Activated CD8-positive, alpha-beta T cell treated with anti-CD3 and anti-CD28 coated beads for 36 hours (primary cell): ENCODE measurements at regions not wholly inside any gene's neighbourhood (a gene's known extent, or its start where the extent isn't known, plus 50 kb on each side); places are given as distances from the start of the nearest gene placed in this dataset.

Source experiments
- ATAC-seq: fragments of 200-7000 bp; cut with Tn5 transposase; one replicate; pipeline ENCODE4 v1.10.0; 2021; ENCODE audit warnings: mild to moderate bottlenecking, moderate library complexity
- CTCF ChIA-PET: fragments of 350-600 bp; sonication (Branson Sonifier 250); formaldehyde crosslinking; loops from one replicate; lab custom pipeline; 2021; ENCODE audit warnings: antibody characterized with exemption; lab: Charles Lee
- POLR2A ChIA-PET: fragments of 350-600 bp; sonication (Branson Sonifier 250); formaldehyde crosslinking; loops from one replicate; lab custom pipeline; 2021; ENCODE audit warnings: antibody characterized with exemption; lab: Charles Lee
- DNase-seq: peaks from one replicate; pipeline ENCODE4 v3.0.0-alpha.2; 2020
- H3K27ac Mint-ChIP-seq: one replicate; pipeline ENCODE4 v1.8.0; 2021; ENCODE audit warnings: mild to moderate bottlenecking, mixed read lengths
- H3K27me3 Mint-ChIP-seq: one replicate; pipeline ENCODE4 v1.8.0; 2021; ENCODE audit warnings: mixed read lengths
- H3K36me3 Mint-ChIP-seq: one replicate; pipeline ENCODE4 v1.8.0; 2021; ENCODE audit warnings: low read depth, mixed read lengths
- H3K4me1 Mint-ChIP-seq: one replicate; pipeline ENCODE4 v1.8.0; 2021; ENCODE audit warnings: low read depth, mixed read lengths
- H3K4me3 Mint-ChIP-seq: one replicate; pipeline ENCODE4 v1.8.0; 2021; ENCODE audit warnings: mild to moderate bottlenecking, moderate library complexity, mixed read lengths
- H3K9me3 Mint-ChIP-seq: one replicate; pipeline ENCODE4 v1.8.0; 2021; ENCODE audit warnings: mixed read lengths
- CTCF ChIP-seq: fragments of 200-600 bp; IDR thresholded peaks from one replicate; pipeline ENCODE4 v1.8.0; 2022; ENCODE audit warnings: antibody characterized with exemption, mild to moderate bottlenecking
- intact Hi-C: fragments of 100-400 bp; cut with micrococcal nuclease; formaldehyde crosslinking; loops from one replicate; pipeline ENCODE4 v1.10.0; 2022

GRCh38 chr1:29392036-29392435 is 155.7 kb downstream of the PTPRU start:
- CTCF ChIA-PET, result no interaction called here

DNA sequence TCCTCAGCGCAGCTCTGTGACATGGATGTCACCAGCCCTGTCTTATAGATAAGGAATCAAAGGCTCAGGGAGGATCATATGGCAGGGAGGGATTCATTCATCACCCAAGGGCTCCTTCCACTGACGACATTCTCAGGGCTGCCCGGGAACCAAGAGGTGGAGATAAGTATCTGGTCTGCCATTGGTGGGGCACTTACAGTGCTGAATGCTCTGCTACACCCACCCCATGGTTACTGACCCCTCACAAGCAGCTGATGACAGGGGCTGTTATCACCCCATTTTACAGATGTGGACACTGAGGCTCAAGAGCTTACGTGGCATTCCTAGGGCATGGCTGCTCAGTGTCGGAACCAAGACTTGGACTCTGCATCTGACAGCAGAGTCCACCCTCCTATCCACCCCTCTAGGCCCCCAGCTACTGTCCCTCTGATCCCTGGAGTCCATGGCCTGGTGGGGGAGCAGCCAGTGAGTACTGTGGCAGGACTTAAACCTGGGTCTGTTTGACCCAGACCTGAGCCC is 155.1 kb downstream of the PTPRU start:
- ChIA-PET CTCF (no interaction called here), POLR2A (no interaction called here)
- peaks cover 25% of the 10 kb centered on the region for H3K27me3 Mint-ChIP-seq
- H3K4me1 Mint-ChIP-seq, result no peaks in the 10 kb centered on the region
- intact Hi-C loops, result no loop called here
- H3K4me3 Mint-ChIP-seq, result no peak overlapping the region
- no peak for ATAC-seq
- TF ChIP-seq CTCF, result no peak
- no peak overlapping the region for H3K27ac Mint-ChIP-seq
- no peak for DNase-seq
- H3K9me3 Mint-ChIP-seq, result no peaks in the 10 kb centered on the region
- H3K36me3 Mint-ChIP-seq, result no peaks in the 10 kb centered on the region

More at GRCh38 chr1:29392036-29392435, 155.7 kb downstream of the PTPRU start:
- Mint-ChIP-seq H3K4me3 (no peak overlapping the region), H3K4me1 (no peaks in the 10 kb centered on the region), H3K27ac (no peak overlapping the region), H3K36me3 (no peaks in the 10 kb centered on the region), H3K9me3 (no peaks in the 10 kb centered on the region), H3K27me3 (peaks cover 25% of the 10 kb centered on the region)
- ATAC-seq (no peak), DNase-seq (no peak)
- POLR2A ChIA-PET, result no interaction called here
- intact Hi-C loops, result no loop called here
- no peak for TF ChIP-seq CTCF

DNA sequence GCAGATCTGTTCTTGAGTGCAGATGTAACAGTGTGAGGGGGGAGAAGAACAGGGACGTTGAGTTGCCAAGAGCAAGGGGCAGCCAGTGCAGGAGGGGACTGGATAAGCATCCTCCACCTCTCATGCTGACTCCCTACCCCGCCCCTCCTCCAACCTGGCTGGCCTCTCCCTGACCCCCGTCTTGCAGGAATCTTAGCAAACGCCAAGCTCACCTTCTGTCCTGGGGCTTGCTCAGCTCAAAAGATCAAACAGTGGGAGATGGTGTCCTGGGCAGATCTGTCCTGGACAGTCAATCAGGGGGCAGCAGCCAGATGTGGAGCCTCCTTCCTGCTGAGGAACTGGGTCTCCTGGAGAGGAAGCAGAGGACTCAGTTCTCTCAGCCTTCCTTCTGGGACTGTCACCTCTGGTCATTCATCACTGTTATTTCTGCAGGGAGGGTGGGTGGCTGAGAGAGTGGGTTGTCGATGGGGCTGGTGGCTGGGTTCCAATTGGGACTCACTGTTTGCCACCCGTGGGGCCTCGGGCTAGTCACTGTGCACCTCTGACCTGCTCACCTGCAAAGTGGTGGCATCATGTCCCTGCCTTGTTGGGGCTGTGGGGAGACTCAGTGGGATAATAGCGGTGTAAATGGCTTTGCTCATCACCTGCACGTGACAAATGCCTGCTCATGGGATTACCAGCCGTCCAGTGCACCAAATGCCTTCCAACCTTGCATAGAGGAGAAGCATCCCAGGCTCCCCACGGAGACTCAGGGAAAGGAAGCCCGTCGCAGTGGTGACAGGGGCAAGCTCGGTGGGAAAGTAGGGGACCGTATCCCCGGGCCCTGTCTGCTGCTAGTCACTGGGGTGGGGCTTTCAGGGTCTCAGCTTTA is 154.4 kb downstream of the PTPRU start:
- no peak for ATAC-seq
- H3K4me1 Mint-ChIP-seq, result no peaks in the 10 kb centered on the region
- no peak for TF ChIP-seq CTCF
- ChIA-PET CTCF (no interaction called here), POLR2A (no interaction called here)
- intact Hi-C loops, result no loop called here
- no peak overlapping the region for H3K4me3 Mint-ChIP-seq
- no peak overlapping the region for H3K27ac Mint-ChIP-seq
- DNase-seq, result no peak
- H3K9me3 Mint-ChIP-seq, result no peaks in the 10 kb centered on the region
- no peaks in the 10 kb centered on the region for H3K36me3 Mint-ChIP-seq
- H3K27me3 Mint-ChIP-seq, result peaks cover 25% of the 10 kb centered on the region

DNA sequence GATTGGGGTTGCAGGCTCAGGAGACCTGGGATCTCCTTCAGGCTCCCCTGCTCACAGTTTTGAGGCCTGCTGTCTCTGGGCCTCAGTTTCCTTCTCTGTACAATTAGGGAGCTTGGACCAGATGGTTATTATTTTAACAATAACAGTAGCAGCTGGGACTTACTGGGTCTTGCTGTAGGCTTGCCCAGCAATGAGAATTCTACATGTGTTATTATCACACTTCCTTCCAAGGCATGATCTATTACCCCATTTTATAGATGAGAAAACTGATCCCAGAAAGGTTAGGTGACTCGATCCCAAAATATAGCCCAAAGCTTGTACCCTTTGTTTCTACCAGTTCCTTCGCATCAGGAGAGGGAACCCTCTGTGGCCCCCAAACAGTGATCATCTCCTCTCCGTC is 153.8 kb downstream of the PTPRU start:
- CTCF ChIA-PET, result no interaction called here

More for the DNA sequence above, 153.8 kb downstream of the PTPRU start:
- Mint-ChIP-seq H3K4me1 (no peaks in the 10 kb centered on the region), H3K27ac (no peak overlapping the region), H3K9me3 (no peaks in the 10 kb centered on the region), H3K36me3 (no peaks in the 10 kb centered on the region), H3K4me3 (no peak overlapping the region), H3K27me3 (peaks cover 24% of the 10 kb centered on the region)
- ATAC-seq (no peak), DNase-seq (no peak)
- TF ChIP-seq CTCF, result no peak
- POLR2A ChIA-PET, result no interaction called here
- intact Hi-C loops, result no loop called here
